Heart left ventricle (tissue), 16 donors: ENCODE measurements at regions not wholly inside any gene's neighbourhood (a gene's known extent, or its start where the extent isn't known, plus 50 kb on each side); places are given as distances from the start of the nearest gene placed in this dataset.

Source experiments
- ATAC-seq, 4 donors: fragments of 200-7000 bp; cut with Tn5 transposase; one replicate each; pipeline ENCODE4 v1.9.1; 2020 to 2022; ENCODE audit warnings: moderate library complexity in 4 of 4, mild to moderate bottlenecking in 3 of 4, moderate number of reproducible peaks in 1 of 4
- DNase-seq, 5 donors: peaks; one replicate each; pipeline ENCODE4 v3.0.0-alpha.2; 2020
- H3K27ac ChIP-seq, 12 donors: fragments of 200-600 bp; sonication (generic) in 4 of 12; one replicate each; pipeline versions ENCODE4 v1.5.0 to v1.8.0; 2016 to 2022; ENCODE audit warnings: mild to moderate bottlenecking in 2 of 12
- H3K27me3 ChIP-seq, 9 donors: fragments of 200-600 bp; sonication (generic) in 2 of 9; one replicate each; pipeline versions ENCODE4 v1.5.1 to v1.8.0; 2016 to 2022; ENCODE audit warnings: mild to moderate bottlenecking in 3 of 9
- H3K36me3 ChIP-seq, 9 donors: fragments of 200-600 bp; sonication (generic) in 2 of 9; one replicate each; pipeline versions ENCODE4 v1.5.0 to v1.8.0; 2018 to 2022; ENCODE audit warnings: mild to moderate bottlenecking in 2 of 9
- H3K4me1 ChIP-seq, 12 donors: fragments of 200-600 bp; sonication (generic) in 4 of 12; one replicate each; pipeline versions ENCODE4 v1.5.0 to v1.8.0; 2016 to 2022; ENCODE audit warnings: mild to moderate bottlenecking in 3 of 12
- H3K4me3 ChIP-seq, 12 donors: fragments of 200-600 bp; sonication (generic) in 4 of 12; one replicate each; pipeline versions ENCODE4 v1.5.0 to v1.8.0; 2017 to 2022; ENCODE audit warnings: mild to moderate bottlenecking in 9 of 12, moderate library complexity in 4 of 12
- H3K9me3 ChIP-seq, 12 donors: fragments of 200-600 bp; sonication (generic) in 4 of 12; one replicate each; pipeline versions ENCODE4 v1.5.0 to v1.8.0; 2016 to 2022; ENCODE audit warnings: mild to moderate bottlenecking in 1 of 12
- CTCF ChIP-seq, 12 donors: fragments of 200-600 bp; sonication (generic) in 4 of 12; IDR thresholded peaks; one replicate each; pipeline versions ENCODE4 v1.5.0 to v1.8.0; 2018 to 2022; ENCODE audit warnings: antibody characterized with exemption in 12 of 12, mild to moderate bottlenecking in 5 of 12
- POLR2A ChIP-seq, 2 donors: fragments of 450-650 bp; IDR thresholded peaks; one replicate each; pipeline ENCODE4 v1.6.1; 2017; ENCODE audit warnings: antibody characterized with exemption in 2 of 2, mild to moderate bottlenecking in 2 of 2, moderate library complexity in 2 of 2
- WGBS, 4 donors: extraction: QIAGEN DNeasy Blood & Tissue Kit in 2 of 4; methylation state at CpG; one replicate each; pipeline versions ENCODE4 v1.1.5 to v1.1.7; 2013 to 2018; 5-methylcytosine and 5-hydroxymethylcytosine counted together
- intact Hi-C, 10 donors: fragments of 100-400 bp; cut with DNase I; formaldehyde crosslinking; loops; one replicate each; pipeline versions ENCODE4 v1.11.1 to v1.14.2; 2022
- donor health status: ischemic (EF 13 %, LVEDD 7.1; RV severe dilation, severe dysfunction).
- donor health status: healthy with polysubstance abuse.
- donor health status: DM: no; HTN: yes; CAD: no.
- donor health status: DM: no; HTN: no; CAD: no.
- donor health status: ischemic (EF 25% LVEDD 6.9; RV normal size, moderate dysfunction).
- donor health status: ischemic (EF 25% LVEDD 5.7; RV mildly dilated, moderate dysfunction).
- donor health status: healthy.
- donor health status: DM: yes; HTN: yes; CAD: no.
- donor health status: ischemic (EF 35%, LVEDD 5.7; RV mildly dilated, moderate dysfunction).
- donor health status: nonischemic (EF 11% LVEDD 7.7; RV severe dilation, severe dysfunction).
- donor health status: DM: yes; HTN: yes; CAD: no.
- donor health status: PGD.
- donor health status: ischemic (EF 29% LVEDD 5.4; RV normal size, mild dysfunction).
- donor health status: nonischemic (EF 23%, LVEDD 6.1; RV moderate dilation, normal function).

GRCh38 chr10:118977835-118978234 is 51.7 kb upstream of the NANOS1 start:
- no peak for TF ChIP-seq POLR2A (IDR thresholded peaks at IDR 0.05)
- TF ChIP-seq CTCF (IDR thresholded peaks at IDR 0.05), result no peak
- DNase-seq (no peak), ATAC-seq (no peak)
- H3K9me3 ChIP-seq, result peaks cover 0 to 12% (median 3%) of the 10 kb centered on the region in 12 donors
- H3K27ac ChIP-seq, result no peak overlapping the region
- H3K4me1 ChIP-seq, result no peaks in the 10 kb centered on the region
- no peaks in the 10 kb centered on the region for H3K27me3 ChIP-seq
- no peak overlapping the region for H3K4me3 ChIP-seq
- intact Hi-C loops, result no loop called here
- no peaks in the 10 kb centered on the region for H3K36me3 ChIP-seq
- WGBS, 4 donors, result 75 to 80% (median 78%) methylated on average over 10 to 13 of the region's 13 CpGs

GRCh38 chr10:118978316-118978997 is 51.1 kb upstream of the NANOS1 start:
- ATAC-seq, result peak in 1 of 4 donors; percentile 21
- 70 to 84% (median 81%) methylated on average over 8 to 14 of the region's 14 CpGs for WGBS, 4 donors
- Histone ChIP-seq H3K36me3 (no peaks in the 10 kb centered on the region), H3K27ac (no peak overlapping the region), H3K27me3 (no peaks in the 10 kb centered on the region), H3K4me1 (peaks cover 0 to 3% (median 0%) of the 10 kb centered on the region in 12 donors), H3K9me3 (peaks cover 0 to 9% (median 3%) of the 10 kb centered on the region in 12 donors), H3K4me3 (no peak overlapping the region)
- no peak for DNase-seq
- TF ChIP-seq POLR2A (IDR thresholded peaks at IDR 0.05) (no peak), CTCF (IDR thresholded peaks at IDR 0.05) (no peak)
- intact Hi-C loops, result no loop called here

GRCh38 chr10:118978998-118979350 is 50.5 kb upstream of the NANOS1 start:
- H3K27ac ChIP-seq, result no peak overlapping the region
- H3K36me3 ChIP-seq, result no peaks in the 10 kb centered on the region
- WGBS, 4 donors, result 87 to 89% (median 88%) methylated on average over 6 of the region's 6 CpGs
- ATAC-seq (no peak), DNase-seq (no peak)
- TF ChIP-seq POLR2A (IDR thresholded peaks at IDR 0.05) (no peak), CTCF (IDR thresholded peaks at IDR 0.05) (no peak)
- H3K9me3 ChIP-seq, result peaks cover 0 to 4% (median under 1%) of the 10 kb centered on the region in 12 donors
- H3K4me3 ChIP-seq, result no peak overlapping the region
- H3K4me1 ChIP-seq, result peaks cover 0 to 5% (median 0%) of the 10 kb centered on the region in 12 donors
- no peaks in the 10 kb centered on the region for H3K27me3 ChIP-seq
- intact Hi-C loops, result no loop called here

- H3K27me3 ChIP-seq, result no peaks in the 10 kb centered on the region
- peaks cover 0 to 6% (median 0%) of the 10 kb centered on the region in 12 donors for H3K9me3 ChIP-seq
- no peak overlapping the region for H3K27ac ChIP-seq
- intact Hi-C loops, result no loop called here
- no peaks in the 10 kb centered on the region for H3K36me3 ChIP-seq
- peaks cover 0 to 5% (median 0%) of the 10 kb centered on the region in 12 donors for H3K4me1 ChIP-seq
- 89 to 91% (median 90%) methylated on average over 8 of the region's 8 CpGs for WGBS, 4 donors
- DNase-seq (no peak), ATAC-seq (no peak)
- no peak for TF ChIP-seq CTCF (IDR thresholded peaks at IDR 0.05)
- TF ChIP-seq POLR2A (IDR thresholded peaks at IDR 0.05), result no peak
- no peak overlapping the region for H3K4me3 ChIP-seq
Measured at GRCh38 chr10:118979661-118980060, 49.9 kb upstream of the NANOS1 start.
